HG03159 (cell line): ENCODE measurements at regions not wholly inside any gene's neighbourhood (a gene's known extent, or its start where the extent isn't known, plus 50 kb on each side); places are given as distances from the start of the nearest gene placed in this dataset.

Experiments used
- ATAC-seq: cut with Tn5 transposase; IDR thresholded peaks from one replicate; pipeline ENCODE4 v1.9.1; 2021; ENCODE audit warnings: mild to moderate bottlenecking, moderate library complexity; ENCODE audit not compliant: unreplicated experiment

GRCh38 chr2:19519045-19519444 lies 160.6 kb upstream of the OSR1 start:
- ATAC-seq = no peak

GRCh38 chr2:19507137-19507536 lies 148.7 kb upstream of the OSR1 start:
- no peak for ATAC-seq

- ATAC-seq = no peak
Observed at GRCh38 chr2:19505199-19506136, 147.0 kb upstream of the OSR1 start.

GRCh38 chr2:19504400-19505198 lies 146.2 kb upstream of the OSR1 start:
- no peak for ATAC-seq

- no peak for ATAC-seq
Observed at GRCh38 chr2:19503915-19504314, 145.5 kb upstream of the OSR1 start.

- ATAC-seq = no peak
Observed at GRCh38 chr2:19503406-19503805, 145.0 kb upstream of the OSR1 start.

GRCh38 chr2:19500126-19500525 lies 141.7 kb upstream of the OSR1 start:
- no peak for ATAC-seq

- no peak for ATAC-seq
Observed at GRCh38 chr2:19496646-19497045, 138.2 kb upstream of the OSR1 start.

GRCh38 chr2:19494241-19494640 lies 135.8 kb upstream of the OSR1 start:
- no peak for ATAC-seq

- ATAC-seq = no peak
Observed at GRCh38 chr2:19491796-19492195, 133.4 kb upstream of the OSR1 start.

- ATAC-seq = no peak
Observed at GRCh38 chr2:19490846-19491435, 132.5 kb upstream of the OSR1 start.

GRCh38 chr2:19488009-19488691 lies 129.7 kb upstream of the OSR1 start:
- ATAC-seq = peak; percentile 84

- peak; percentile 66 for ATAC-seq
Observed at GRCh38 chr2:19484736-19485135, 126.3 kb upstream of the OSR1 start.

- ATAC-seq = no peak
Observed at GRCh38 chr2:19480673-19481072, 122.2 kb upstream of the OSR1 start.

- no peak for ATAC-seq
Observed at GRCh38 chr2:19479666-19480065, 121.2 kb upstream of the OSR1 start.

- ATAC-seq = no peak
Observed at GRCh38 chr2:19478409-19478808, 120.0 kb upstream of the OSR1 start.

GRCh38 chr2:19476327-19476726 lies 117.9 kb upstream of the OSR1 start:
- ATAC-seq = no peak

- ATAC-seq = peak; percentile 97
Observed at GRCh38 chr2:19474128-19474527, 115.7 kb upstream of the OSR1 start.

- no peak for ATAC-seq
Observed at GRCh38 chr2:19473350-19473749, 114.9 kb upstream of the OSR1 start.

GRCh38 chr2:19472391-19472978 lies 114.1 kb upstream of the OSR1 start:
- no peak for ATAC-seq

GRCh38 chr2:19471491-19471890 lies 113.1 kb upstream of the OSR1 start:
- ATAC-seq = no peak
